ENCODE measurements at regions not wholly inside any gene's neighbourhood (a gene's known extent, or its start where the extent isn't known, plus 50 kb on each side); places are given as distances from the start of the nearest gene placed in this dataset.

DNA sequence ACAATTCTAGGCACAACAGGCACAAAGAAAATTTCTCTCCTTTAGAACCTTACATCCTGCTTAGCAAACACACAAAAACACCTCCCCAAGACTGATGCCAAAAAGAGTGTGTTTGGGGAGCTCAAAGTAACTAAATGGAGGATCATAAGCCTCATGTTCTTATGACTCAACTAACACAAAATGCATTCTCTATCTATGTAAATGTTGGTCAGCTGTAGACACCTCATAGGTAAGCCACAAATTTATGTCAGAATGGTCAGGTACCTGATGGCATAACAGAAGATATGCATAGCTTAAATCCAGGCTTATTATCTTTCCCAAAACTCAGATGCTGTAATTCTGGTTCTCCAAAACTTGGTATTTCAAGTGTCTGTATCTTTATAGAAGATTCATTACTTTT is 315.1 kb downstream of the C7orf25 start:
- H3K9ac ChIP-seq (ENCODE audit: low read length) = no peak overlapping the region
- ATAC-seq (no peak), DNase-seq (ENCODE audit: low read depth, low spot score) (no peak)
- intact Hi-C loops (cut with micrococcal nuclease) = no loop called here
- H3K9me3 ChIP-seq (ENCODE audit: control insufficient read depth in 1 of 2, insufficient read depth in 1 of 2, low read depth in 1 of 2, low read length in 2 of 2) = no peaks in the 10 kb centered on the region; a peak in 1 of 4 replicates
- no TSS peak for BruUV-seq (replicated peaks)
- H3K4me1 ChIP-seq (ENCODE audit: control insufficient read depth in 1 of 2, insufficient read depth in 2 of 2, low read length in 2 of 2) = no peaks in the 10 kb centered on the region
- TF ChIP-seq EGR1 (IDR thresholded peaks at IDR 0.05; ENCODE audit: low read depth) (no peak), FOSL1 (IDR thresholded peaks at IDR 0.05; ENCODE audit: low read depth) (no peak), YY1 (IDR thresholded peaks at IDR 0.05; ENCODE audit: extremely low read depth, insufficient replicate concordance, low read depth, low read length) (no peak), CEBPB (IDR thresholded peaks at IDR 0.05; ENCODE audit: low read depth) (no peak), JUND (IDR thresholded peaks at IDR 0.05) (no peak), EZH2 (IDR thresholded peaks at IDR 0.05) (no peak), SIN3A (IDR thresholded peaks at IDR 0.05; ENCODE audit: low read depth) (no peak)
- TF ChIP-seq, protein P1, sequence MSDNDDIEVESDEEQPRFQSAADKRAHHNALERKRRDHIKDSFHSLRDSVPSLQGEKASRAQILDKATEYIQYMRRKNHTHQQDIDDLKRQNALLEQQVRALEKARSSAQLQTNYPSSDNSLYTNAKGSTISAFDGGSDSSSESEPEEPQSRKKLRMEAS (IDR thresholded peaks at IDR 0.05) = no peak
- H3K9me2 ChIP-seq (ENCODE audit: insufficient read depth) = no peaks in the 10 kb centered on the region
- no peaks in the 10 kb centered on the region for H4K20me1 ChIP-seq (ENCODE audit: insufficient read depth)
- no peaks in the 10 kb centered on the region for H3K79me2 ChIP-seq (ENCODE audit: insufficient read depth, low read length)
- no peak overlapping the region for H3K27ac ChIP-seq (ENCODE audit: low read depth, low read length)
- no peak overlapping the region for H3K4me3 ChIP-seq (replicated peaks in 1 of 2; ENCODE audit: low read depth in 1 of 2, low read length in 2 of 2)
- ChIA-PET POLR2A (no interaction called here), RAD21 (ENCODE audit: low non-redundant PET in 1 of 2, low total read pairs in 2 of 2, uncharacterized antibody in 2 of 2, unreplicated experiment in 2 of 2) (no interaction called here), CTCF (no interaction called here)
- no peak overlapping the region for H2AFZ ChIP-seq (ENCODE audit: low read depth, low read length, poor library complexity, severe bottlenecking)
- no peak overlapping the region for H3K4me2 ChIP-seq (ENCODE audit: low read length)
- no peaks in the 10 kb centered on the region for H3K27me3 ChIP-seq (ENCODE audit: insufficient read depth, low read length)
- no peaks in the 10 kb centered on the region for H3K36me3 ChIP-seq (ENCODE audit: control insufficient read depth in 1 of 2, insufficient read depth in 2 of 2, low read length in 2 of 2)

DNA sequence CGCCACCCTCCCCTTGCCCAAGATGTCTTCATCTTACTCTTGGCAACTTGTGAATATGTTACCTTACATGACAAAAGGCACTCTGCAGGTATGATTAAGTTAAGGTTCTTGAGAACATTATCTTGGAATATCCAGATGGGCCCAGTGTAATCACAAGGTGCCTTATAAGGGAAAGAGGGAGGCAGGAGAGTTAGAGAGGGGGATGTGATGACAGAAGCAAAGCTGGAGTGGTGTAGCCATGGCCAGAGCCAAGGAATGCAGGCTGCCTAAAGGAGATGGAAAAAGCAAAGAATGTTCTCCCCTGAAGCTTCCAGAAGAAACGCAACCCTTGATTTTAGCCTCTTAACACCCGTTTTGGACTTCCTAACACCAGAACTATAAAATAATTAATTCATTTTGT is 318.0 kb downstream of the C7orf25 start:
- H3K27me3 ChIP-seq (ENCODE audit: insufficient read depth, low read length) = no peaks in the 10 kb centered on the region
- ChIA-PET POLR2A (no interaction called here), CTCF (no interaction called here), RAD21 (ENCODE audit: low non-redundant PET in 1 of 2, low total read pairs in 2 of 2, uncharacterized antibody in 2 of 2, unreplicated experiment in 2 of 2) (no interaction called here)
- no peak overlapping the region for H2AFZ ChIP-seq (ENCODE audit: low read depth, low read length, poor library complexity, severe bottlenecking)
- no TSS peak for BruUV-seq (replicated peaks)
- intact Hi-C loops (cut with micrococcal nuclease) = no loop called here
- no peak for TF ChIP-seq SIN3A (IDR thresholded peaks at IDR 0.05; ENCODE audit: low read depth)
- no peak for TF ChIP-seq JUND (IDR thresholded peaks at IDR 0.05)
- TF ChIP-seq EZH2phosphoT487 (IDR thresholded peaks at IDR 0.05; ENCODE audit: borderline replicate concordance) = no peak
- TF ChIP-seq CBX3 (IDR thresholded peaks at IDR 0.05; ENCODE audit: low read depth) = no peak
- TF ChIP-seq, protein P2, sequence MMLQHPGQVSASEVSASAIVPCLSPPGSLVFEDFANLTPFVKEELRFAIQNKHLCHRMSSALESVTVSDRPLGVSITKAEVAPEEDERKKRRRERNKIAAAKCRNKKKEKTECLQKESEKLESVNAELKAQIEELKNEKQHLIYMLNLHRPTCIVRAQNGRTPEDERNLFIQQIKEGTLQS (IDR thresholded peaks at IDR 0.05) = no peak
- TF ChIP-seq, protein P3, sequence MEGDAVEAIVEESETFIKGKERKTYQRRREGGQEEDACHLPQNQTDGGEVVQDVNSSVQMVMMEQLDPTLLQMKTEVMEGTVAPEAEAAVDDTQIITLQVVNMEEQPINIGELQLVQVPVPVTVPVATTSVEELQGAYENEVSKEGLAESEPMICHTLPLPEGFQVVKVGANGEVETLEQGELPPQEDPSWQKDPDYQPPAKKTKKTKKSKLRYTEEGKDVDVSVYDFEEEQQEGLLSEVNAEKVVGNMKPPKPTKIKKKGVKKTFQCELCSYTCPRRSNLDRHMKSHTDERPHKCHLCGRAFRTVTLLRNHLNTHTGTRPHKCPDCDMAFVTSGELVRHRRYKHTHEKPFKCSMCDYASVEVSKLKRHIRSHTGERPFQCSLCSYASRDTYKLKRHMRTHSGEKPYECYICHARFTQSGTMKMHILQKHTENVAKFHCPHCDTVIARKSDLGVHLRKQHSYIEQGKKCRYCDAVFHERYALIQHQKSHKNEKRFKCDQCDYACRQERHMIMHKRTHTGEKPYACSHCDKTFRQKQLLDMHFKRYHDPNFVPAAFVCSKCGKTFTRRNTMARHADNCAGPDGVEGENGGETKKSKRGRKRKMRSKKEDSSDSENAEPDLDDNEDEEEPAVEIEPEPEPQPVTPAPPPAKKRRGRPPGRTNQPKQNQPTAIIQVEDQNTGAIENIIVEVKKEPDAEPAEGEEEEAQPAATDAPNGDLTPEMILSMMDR (IDR thresholded peaks at IDR 0.05 in 2 of 3, conservative IDR thresholded peaks at IDR 0.05 in 1 of 3; ENCODE audit: borderline replicate concordance in 1 of 3, insufficient read depth in 1 of 3, low read depth in 2 of 3, low read length in 2 of 3) = no peak
- TF ChIP-seq SP1 (IDR thresholded peaks at IDR 0.05; ENCODE audit: low read depth) = no peak
- TF ChIP-seq TCF7L2 (IDR thresholded peaks at IDR 0.05; ENCODE audit: borderline replicate concordance, extremely low read depth, insufficient read depth, insufficient read length) = no peak
- H3K9me2 ChIP-seq (ENCODE audit: insufficient read depth) = no peaks in the 10 kb centered on the region
- no peak overlapping the region for H3K4me3 ChIP-seq (replicated peaks in 1 of 2; ENCODE audit: low read depth in 1 of 2, low read length in 2 of 2)
- no peaks in the 10 kb centered on the region for H4K20me1 ChIP-seq (ENCODE audit: insufficient read depth)
- H3K27ac ChIP-seq (ENCODE audit: low read depth, low read length) = no peak overlapping the region
- no peaks in the 10 kb centered on the region for H3K4me1 ChIP-seq (ENCODE audit: control insufficient read depth in 1 of 2, insufficient read depth in 2 of 2, low read length in 2 of 2)
- H3K9me3 ChIP-seq (ENCODE audit: control insufficient read depth in 1 of 2, insufficient read depth in 1 of 2, low read depth in 1 of 2, low read length in 2 of 2) = no peaks in the 10 kb centered on the region; a peak in 1 of 4 replicates
- H3K9ac ChIP-seq (ENCODE audit: low read length) = no peak overlapping the region
- H3K79me2 ChIP-seq (ENCODE audit: insufficient read depth, low read length) = no peaks in the 10 kb centered on the region
- H3K36me3 ChIP-seq (ENCODE audit: control insufficient read depth in 1 of 2, insufficient read depth in 2 of 2, low read length in 2 of 2) = no peaks in the 10 kb centered on the region
- DNase-seq (ENCODE audit: low read depth, low spot score) (no peak), ATAC-seq (no peak)
- H3K4me2 ChIP-seq (ENCODE audit: low read length) = no peak overlapping the region
